Trophoblast cell (in vitro differentiated cells and primary cell): ENCODE measurements at regions not wholly inside any gene's neighbourhood (a gene's known extent, or its start where the extent isn't known, plus 50 kb on each side); places are given as distances from the start of the nearest gene placed in this dataset.
"Not testable (repeated sequence)": the region's sequence is repeated elsewhere in the genome, so short reads cannot be mapped to it uniquely, and the experiment has no call there.

ENCODE experiments used
- DNase-seq, 2 donors: peaks; one replicate each; pipeline ENCODE4 v3.0.0-alpha.2; 2016
- H2AFZ ChIP-seq: 2 replicates; pipeline ENCODE4 v1.6.1; 2013; ENCODE audit warnings: low read length, moderate library complexity, mild to moderate bottlenecking; ENCODE audit not compliant: insufficient read depth, poor library complexity
- H2AK5ac ChIP-seq: 2 replicates; pipeline ENCODE4 v1.6.1; 2013; ENCODE audit warnings: mild to moderate bottlenecking, low read length
- H2BK120ac ChIP-seq: 2 replicates; pipeline ENCODE4 v1.6.1; 2013; ENCODE audit warnings: low read length, mild to moderate bottlenecking, moderate library complexity; ENCODE audit not compliant: insufficient read depth, poor library complexity
- H2BK12ac ChIP-seq: 2 replicates; pipeline ENCODE4 v1.6.1; 2013; ENCODE audit warnings: mild to moderate bottlenecking, low read length, moderate library complexity
- H2BK5ac ChIP-seq: 2 replicates; pipeline ENCODE4 v1.6.1; 2013; ENCODE audit warnings: low read length, low read depth, moderate library complexity, mild to moderate bottlenecking; ENCODE audit not compliant: poor library complexity
- H3K14ac ChIP-seq: 2 replicates; pipeline ENCODE4 v1.6.1; 2013; ENCODE audit warnings: mild to moderate bottlenecking, low read length
- H3K18ac ChIP-seq: 2 replicates; pipeline ENCODE4 v1.6.1; 2013; ENCODE audit warnings: mild to moderate bottlenecking, low read length
- H3K23ac ChIP-seq: 2 replicates; pipeline ENCODE4 v1.6.1; 2013; ENCODE audit warnings: low read length
- H3K27ac ChIP-seq: 2 replicates; pipeline ENCODE4 v1.5.1; 2013; ENCODE audit warnings: low read depth, mild to moderate bottlenecking, inconsistent platforms, low read length, moderate library complexity
- H3K27me3 ChIP-seq: 2 replicates; pipeline ENCODE4 v1.6.1; 2013; ENCODE audit warnings: inconsistent platforms, mild to moderate bottlenecking, low read length, moderate library complexity; ENCODE audit not compliant: insufficient read depth
- H3K36me3 ChIP-seq, 2 experiments: 1 replicate in 1 of 2; 2 replicates in 1 of 2; pipeline ENCODE4 v1.6.1; 2013; ENCODE audit warnings: low read length in 2 of 2, mild to moderate bottlenecking in 2 of 2, moderate library complexity in 1 of 2; ENCODE audit not compliant: insufficient read depth in 2 of 2, control insufficient read depth in 1 of 2
- H3K4ac ChIP-seq: 2 replicates; pipeline ENCODE4 v1.6.1; 2013; ENCODE audit warnings: low read depth, mild to moderate bottlenecking, low read length, moderate library complexity
- H3K4me1 ChIP-seq, 2 experiments: 1 replicate in 1 of 2; 2 replicates in 1 of 2; pipeline ENCODE4 v1.6.1; 2013; ENCODE audit warnings: low read length in 2 of 2, mild to moderate bottlenecking in 2 of 2, moderate library complexity in 1 of 2; ENCODE audit not compliant: insufficient read depth in 2 of 2, control insufficient read depth in 1 of 2
- H3K4me2 ChIP-seq: 2 replicates; pipeline ENCODE4 v1.6.1; 2013; ENCODE audit warnings: inconsistent platforms, mild to moderate bottlenecking, low read length, moderate library complexity
- H3K4me3 ChIP-seq: 2 replicates; pipeline ENCODE4 v1.5.1; 2013; ENCODE audit warnings: mild to moderate bottlenecking, low read depth, low read length, inconsistent platforms
- H3K79me1 ChIP-seq: one replicate; pipeline ENCODE4 v1.6.1; 2013; ENCODE audit warnings: low read length
- H3K79me2 ChIP-seq: 2 replicates; pipeline ENCODE4 v1.6.1; 2013; ENCODE audit warnings: low read length, mild to moderate bottlenecking; ENCODE audit not compliant: control insufficient read depth, insufficient read depth, poor library complexity
- H3K9ac ChIP-seq: 2 replicates; pipeline ENCODE4 v1.6.1; 2013; ENCODE audit warnings: mild to moderate bottlenecking, low read length
- H3K9me3 ChIP-seq: 2 replicates; pipeline ENCODE4 v1.6.1; 2013; ENCODE audit warnings: low read depth, mild to moderate bottlenecking, control low read depth, inconsistent platforms, low read length; ENCODE audit not compliant: insufficient read depth
- H4K12ac ChIP-seq: 2 replicates; pipeline ENCODE4 v1.6.1; 2013; ENCODE audit warnings: low read depth, mild to moderate bottlenecking, low read length, moderate library complexity
- H4K8ac ChIP-seq: 2 replicates; pipeline ENCODE4 v1.6.1; 2013; ENCODE audit warnings: low read depth, mild to moderate bottlenecking, low read length, moderate library complexity
- H4K91ac ChIP-seq: one replicate; pipeline ENCODE4 v1.6.1; 2013; ENCODE audit warnings: low read depth, mild to moderate bottlenecking, low read length, moderate library complexity
- WGBS: extraction: QIAGEN DNeasy Blood & Tissue Kit; methylation state at CpG from one replicate; pipeline ENCODE4 v1.1.7; 2013; ENCODE audit warnings: missing lambda C conversion rate; ENCODE audit not compliant: insufficient read length, insufficient coverage; ENCODE audit errors: extremely low coverage; 5-methylcytosine and 5-hydroxymethylcytosine counted together

- H4K8ac ChIP-seq = no peak overlapping the region
- H2BK5ac ChIP-seq = no peak overlapping the region
- H2BK120ac ChIP-seq = no peak overlapping the region
- H4K91ac ChIP-seq = no peak overlapping the region
- H3K18ac ChIP-seq = no peak overlapping the region
- DNase-seq = no peak
- H3K23ac ChIP-seq = no peak overlapping the region
- H3K9ac ChIP-seq = no peak overlapping the region
- H3K79me2 ChIP-seq = no peaks in the 10 kb centered on the region
- no peak overlapping the region for H2BK12ac ChIP-seq
- no peaks in the 10 kb centered on the region for H3K79me1 ChIP-seq
- H3K14ac ChIP-seq = no peak overlapping the region
- no peak overlapping the region for H2AK5ac ChIP-seq
- no CpG with 5 or more reads among the region's 22 CpGs for WGBS
- H3K4me3 ChIP-seq = no peak overlapping the region
- no peak overlapping the region for H2AFZ ChIP-seq
- peak overlapping the region; percentile 58 for H3K4me2 ChIP-seq
- no peaks in the 10 kb centered on the region for H3K9me3 ChIP-seq
- H3K27ac ChIP-seq = no peak overlapping the region
- H3K4me1 ChIP-seq = no peaks in the 10 kb centered on the region
- no peaks in the 10 kb centered on the region for H3K36me3 ChIP-seq
- no peak overlapping the region for H3K4ac ChIP-seq
- no peaks in the 10 kb centered on the region for H3K27me3 ChIP-seq
- no peak overlapping the region for H4K12ac ChIP-seq
These were observed 104.0 kb downstream of the PPIAL4G start for GRCh38 chr1:148379170-148379500.

GRCh38 chr1:148377992-148378391, 105.1 kb downstream of the PPIAL4G start:
- not testable (repeated sequence) for H3K4ac ChIP-seq
- WGBS = no CpG with 5 or more reads among the region's 4 CpGs

GRCh38 chr1:148377045-148377444, 106.1 kb downstream of the PPIAL4G start:
- H3K4me2 ChIP-seq, H2AFZ ChIP-seq, H4K8ac ChIP-seq, H3K27ac ChIP-seq, H3K79me2 ChIP-seq, H3K9ac ChIP-seq, H3K4me1 ChIP-seq, H3K9me3 ChIP-seq, H4K12ac ChIP-seq, H3K4ac ChIP-seq, H2AK5ac ChIP-seq, H3K23ac ChIP-seq, DNase-seq, H2BK12ac ChIP-seq, H3K18ac ChIP-seq, H3K14ac ChIP-seq, H3K27me3 ChIP-seq, H2BK5ac ChIP-seq, H4K91ac ChIP-seq, H3K79me1 ChIP-seq, H2BK120ac ChIP-seq, H3K36me3 ChIP-seq, H3K4me3 ChIP-seq: not testable (repeated sequence)
- no CpG with 5 or more reads among the region's 2 CpGs for WGBS

More at GRCh38 chr1:148377992-148378391, 105.1 kb downstream of the PPIAL4G start:
- not testable (repeated sequence) for H2BK120ac ChIP-seq, H2BK5ac ChIP-seq, H2BK12ac ChIP-seq, H4K12ac ChIP-seq, H3K9ac ChIP-seq, H3K79me2 ChIP-seq, H3K4me2 ChIP-seq, H2AK5ac ChIP-seq, H3K27ac ChIP-seq, H3K4me1 ChIP-seq, H3K9me3 ChIP-seq, H3K79me1 ChIP-seq, H3K36me3 ChIP-seq, H3K23ac ChIP-seq, H2AFZ ChIP-seq, DNase-seq, H3K27me3 ChIP-seq, H3K18ac ChIP-seq, H4K8ac ChIP-seq, H4K91ac ChIP-seq, H3K4me3 ChIP-seq, H3K14ac ChIP-seq

- Histone ChIP-seq H3K4me2 (no peak overlapping the region), H2BK12ac (no peak overlapping the region), H3K18ac (no peak overlapping the region), H3K14ac (no peak overlapping the region), H4K12ac (no peak overlapping the region), H3K9ac (no peak overlapping the region), H2BK5ac (no peak overlapping the region), H2AFZ (no peak overlapping the region), H3K36me3 (no peaks in the 10 kb centered on the region), H3K79me2 (no peaks in the 10 kb centered on the region), H3K4me1 (peaks cover 2 to 3% of the 10 kb centered on the region in 2 experiments), H3K23ac (no peak overlapping the region), H2BK120ac (no peak overlapping the region), H3K79me1 (peaks cover 2% of the 10 kb centered on the region), H3K27me3 (no peaks in the 10 kb centered on the region), H2AK5ac (no peak overlapping the region), H3K4me3 (no peak overlapping the region), H4K8ac (no peak overlapping the region), H3K27ac (no peak overlapping the region), H4K91ac (no peak overlapping the region), H3K9me3 (no peaks in the 10 kb centered on the region), H3K4ac (no peak overlapping the region)
- no CpG with 5 or more reads among the region's 3 CpGs for WGBS
- peak; percentile 61 to 68 for DNase-seq
These were observed 109.0 kb downstream of the PPIAL4G start for GRCh38 chr1:148374101-148374500.
